ENCODE measurements at regions not wholly inside any gene's neighbourhood (a gene's known extent, or its start where the extent isn't known, plus 50 kb on each side); places are given as distances from the start of the nearest gene placed in this dataset.

DNA sequence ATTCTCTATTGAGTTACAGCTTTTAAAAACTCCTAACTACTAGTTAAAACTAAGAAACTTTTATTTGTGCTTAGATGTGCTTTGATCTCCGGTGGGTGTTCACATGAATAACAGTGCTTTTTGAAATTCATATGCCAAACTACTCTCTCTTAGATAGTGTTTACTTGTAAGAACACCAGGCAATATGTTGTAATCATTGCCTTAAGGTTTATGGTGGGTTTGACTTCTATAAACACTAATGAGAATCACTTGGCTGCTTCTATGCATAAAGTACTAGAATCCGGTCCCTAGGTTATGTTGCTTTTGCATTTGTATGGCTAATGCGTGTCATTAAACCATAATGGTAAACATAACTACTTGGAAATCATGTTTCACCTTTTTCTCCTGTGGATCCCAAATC is 203.9 kb upstream of the VSTM2A start (continued):
- TF ChIP-seq BACH1 (IDR thresholded peaks at IDR 0.05; ENCODE audit: low read length) (no peak), TAF1 (IDR thresholded peaks at IDR 0.05; ENCODE audit: low read depth, low read length) (no peak)

Measured in H1 (cell line).